ENCODE measurements at regions not wholly inside any gene's neighbourhood (a gene's known extent, or its start where the extent isn't known, plus 50 kb on each side); places are given as distances from the start of the nearest gene placed in this dataset.

- no peaks in the 10 kb centered on the region for H3K9me2 ChIP-seq (ENCODE audit: insufficient read depth, low read length)
- TF ChIP-seq RAD21 (conservative IDR thresholded peaks at IDR 0.05): no peak
- no peak for TF ChIP-seq EP300 (conservative IDR thresholded peaks at IDR 0.05; ENCODE audit: poor library complexity, severe bottlenecking)
- no peaks in the 10 kb centered on the region for H3K27me3 ChIP-seq (ENCODE audit: insufficient read depth, low read depth, low read length)
- H3K9ac ChIP-seq (ENCODE audit: low read length): no peak overlapping the region
- H4K20me1 ChIP-seq (ENCODE audit: insufficient read depth): no peaks in the 10 kb centered on the region
- no peaks in the 10 kb centered on the region for H3K36me3 ChIP-seq (ENCODE audit: insufficient read depth, low read length)
- no peaks in the 10 kb centered on the region for H3K9me3 ChIP-seq (ENCODE audit: low read length)
- H3K79me2 ChIP-seq (replicated peaks; ENCODE audit: insufficient read depth, low read length): no peaks in the 10 kb centered on the region
- H2AFZ ChIP-seq (ENCODE audit: low read depth, low read length): no peak overlapping the region
- H3K27ac ChIP-seq (ENCODE audit: low read length): no peak overlapping the region
- H3F3A ChIP-seq (ENCODE audit: insufficient read depth, low read length, poor library complexity, severe bottlenecking): no peaks in the 10 kb centered on the region
- no peak overlapping the region for H3K4me3 ChIP-seq (ENCODE audit: low read length)
- H3K4me2 ChIP-seq (ENCODE audit: low read length): no peak overlapping the region
These were observed 90.3 kb downstream of the DIRAS2 start for GRCh38 chr9:90552317-90552716.

- H3K79me2 ChIP-seq (replicated peaks; ENCODE audit: insufficient read depth, low read length): no peaks in the 10 kb centered on the region
- H4K20me1 ChIP-seq (ENCODE audit: insufficient read depth): no peaks in the 10 kb centered on the region
- H3K4me2 ChIP-seq (ENCODE audit: low read length): no peak overlapping the region
- no peaks in the 10 kb centered on the region for H3K36me3 ChIP-seq (ENCODE audit: insufficient read depth, low read length)
- H3F3A ChIP-seq (ENCODE audit: insufficient read depth, low read length, poor library complexity, severe bottlenecking): no peaks in the 10 kb centered on the region
- H3K9me3 ChIP-seq (ENCODE audit: low read length): no peaks in the 10 kb centered on the region
- H3K4me3 ChIP-seq (ENCODE audit: low read length): no peak overlapping the region
- no peak overlapping the region for H3K27ac ChIP-seq (ENCODE audit: low read length)
- H3K9me2 ChIP-seq (ENCODE audit: insufficient read depth, low read length): no peaks in the 10 kb centered on the region
- no peak overlapping the region for H3K9ac ChIP-seq (ENCODE audit: low read length)
- no peak overlapping the region for H2AFZ ChIP-seq (ENCODE audit: low read depth, low read length)
- H3K27me3 ChIP-seq (ENCODE audit: insufficient read depth, low read depth, low read length): no peaks in the 10 kb centered on the region
- no peak for TF ChIP-seq SMC3 (conservative IDR thresholded peaks at IDR 0.05; ENCODE audit: poor library complexity)
- TF ChIP-seq CTCF (IDR thresholded peaks at IDR 0.05; ENCODE audit: poor library complexity, severe bottlenecking): no peak
- no peak for TF ChIP-seq EP300 (conservative IDR thresholded peaks at IDR 0.05; ENCODE audit: poor library complexity, severe bottlenecking)
- TF ChIP-seq POLR2AphosphoS5 (IDR thresholded peaks at IDR 0.05): no peak
- TF ChIP-seq REST (IDR thresholded peaks at IDR 0.05; ENCODE audit: borderline replicate concordance): no peak
- no peak for TF ChIP-seq TAF1 (IDR thresholded peaks at IDR 0.05; ENCODE audit: low read depth)
- no peak for TF ChIP-seq EZH2 (IDR thresholded peaks at IDR 0.05; ENCODE audit: borderline replicate concordance, insufficient read depth, low read length, poor library complexity, severe bottlenecking)
- no peak for TF ChIP-seq MXI1 (conservative IDR thresholded peaks at IDR 0.05; ENCODE audit: poor library complexity, severe bottlenecking)
These were observed 87.1 kb downstream of the DIRAS2 start for GRCh38 chr9:90555351-90556057.
